Mucosa of gallbladder (tissue), 1 donor: ENCODE measurements at regions not wholly inside any gene's neighbourhood (a gene's known extent, or its start where the extent isn't known, plus 50 kb on each side); places are given as distances from the start of the nearest gene placed in this dataset.

Experiments used
- DNase-seq: peaks from one replicate; pipeline ENCODE4 v3.0.0-alpha.2; 2020; ENCODE audit warnings: low spot score
- donor health status: DM: no; HTN: no; CAD: no.

DNA sequence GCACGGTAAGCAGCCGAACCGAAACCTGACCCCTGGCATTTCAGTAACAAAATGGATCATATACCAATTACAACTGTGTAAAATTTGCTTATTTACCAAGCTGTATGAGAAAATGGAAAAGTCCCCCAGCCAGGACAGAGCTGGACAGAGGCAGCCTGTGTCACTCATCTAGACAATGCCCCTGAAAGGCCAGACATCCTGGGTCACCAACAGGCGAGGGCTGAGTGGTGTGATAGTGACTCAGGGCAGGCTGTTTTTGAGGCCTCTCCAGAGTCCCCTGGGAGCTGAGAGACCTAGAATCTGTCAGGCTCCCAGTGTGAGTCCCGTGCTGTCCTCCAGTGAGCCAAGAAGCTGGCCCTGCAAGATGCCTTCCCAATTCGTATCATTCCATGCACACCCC, 680.4 kb downstream of the TBC1D22A start:
- DNase-seq = no peak

DNA sequence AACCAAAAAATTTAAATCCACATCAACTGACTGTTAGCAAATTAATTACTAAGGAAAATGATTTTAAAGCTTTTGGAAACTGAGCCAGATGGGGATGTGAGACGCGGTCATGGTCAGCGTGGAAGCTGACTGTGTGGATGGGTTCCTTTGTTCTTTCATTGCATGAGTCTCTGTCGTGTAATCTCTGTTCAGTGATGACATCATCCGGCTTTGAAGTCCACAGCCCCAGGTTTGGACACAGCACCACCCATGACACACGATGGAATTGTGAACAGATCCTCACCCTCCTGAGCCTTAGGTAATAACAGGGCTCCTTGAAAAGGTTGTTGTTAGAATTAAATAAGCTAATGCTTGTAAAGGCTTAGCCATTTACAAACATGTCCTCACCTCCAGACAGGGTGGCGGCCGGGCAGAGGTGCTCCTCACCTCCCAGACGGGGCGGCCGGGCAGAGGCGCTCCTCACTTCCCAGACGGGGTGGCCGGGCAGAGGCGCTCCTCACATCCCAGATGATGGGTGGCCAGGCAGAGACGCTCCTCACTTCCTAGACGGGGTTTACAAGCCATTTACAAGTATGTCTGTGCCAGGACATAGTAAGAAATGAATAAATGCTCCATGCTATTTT, 677.3 kb downstream of the TBC1D22A start:
- no peak for DNase-seq

DNA sequence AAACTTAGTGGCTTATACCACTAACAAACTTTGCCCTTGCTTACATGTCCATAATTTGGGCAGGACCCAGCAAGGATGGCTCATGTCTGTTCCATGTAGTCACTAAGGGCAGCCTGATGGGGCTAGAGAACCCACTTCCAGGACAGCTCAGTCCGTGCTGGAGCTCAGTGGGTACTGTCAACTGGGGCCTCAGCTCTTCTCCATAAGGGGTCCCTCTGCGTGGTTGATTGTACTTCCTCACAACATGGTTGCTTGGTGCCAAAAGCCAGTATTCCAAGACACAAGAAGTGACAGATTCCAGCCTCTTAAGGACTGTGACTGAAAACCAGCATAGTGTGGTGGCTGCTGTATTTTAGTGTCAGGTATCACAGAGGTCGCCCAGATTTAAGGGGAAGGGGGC, 675.2 kb downstream of the TBC1D22A start:
- no peak for DNase-seq

DNA sequence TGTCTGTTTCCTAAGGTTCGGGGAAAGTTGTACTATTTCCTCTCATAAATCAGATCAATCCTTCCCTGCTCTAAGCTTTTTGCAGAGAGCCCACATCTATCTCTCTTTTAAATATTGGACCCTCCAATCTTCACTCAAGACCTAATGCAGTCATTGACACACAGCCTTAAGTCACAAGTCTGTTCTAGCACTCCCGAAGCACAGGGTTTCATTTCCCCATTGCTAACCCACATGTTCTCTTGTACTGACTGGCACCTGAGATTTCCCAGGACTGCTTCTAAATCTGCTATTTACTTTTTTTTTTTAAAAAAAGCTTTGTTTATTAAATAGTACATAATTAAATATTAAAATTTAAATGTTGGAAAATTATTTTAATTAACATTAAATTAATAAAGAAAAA, 674.7 kb downstream of the TBC1D22A start:
- DNase-seq = no peak

DNA sequence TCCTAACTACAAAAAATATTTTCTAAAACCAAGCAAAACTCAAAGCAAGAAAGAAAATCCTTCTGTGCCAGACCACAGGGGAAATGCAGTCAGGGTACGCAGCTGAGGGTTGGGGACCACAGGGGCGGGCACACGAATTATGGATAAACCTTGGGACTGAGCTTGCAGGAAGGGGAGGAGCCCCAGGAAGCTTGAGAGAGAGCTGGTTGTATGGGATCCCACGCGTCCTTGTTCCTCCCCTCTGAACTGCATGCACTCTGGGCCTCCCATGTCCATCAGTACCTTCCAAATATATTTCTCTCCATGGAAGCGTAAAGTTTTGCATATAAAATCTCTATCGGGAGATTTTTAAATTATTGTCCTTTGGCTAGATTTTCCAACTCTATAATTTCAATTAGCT, 673.4 kb downstream of the TBC1D22A start:
- DNase-seq = no peak

DNA sequence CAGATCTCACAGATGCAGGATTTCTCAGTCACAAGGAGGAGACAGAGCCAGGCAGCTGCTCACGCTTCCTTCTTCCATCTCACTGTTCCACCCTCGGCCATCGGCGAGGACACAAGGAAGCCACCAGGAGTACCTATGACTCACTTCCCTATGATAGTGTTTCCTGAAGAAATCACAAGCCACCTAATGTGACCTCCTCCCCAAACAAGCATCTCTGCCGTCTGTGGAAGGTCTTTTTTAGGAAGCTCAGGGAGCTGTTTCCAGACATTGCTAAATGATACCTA, 672.7 kb downstream of the TBC1D22A start:
- no peak for DNase-seq

DNA sequence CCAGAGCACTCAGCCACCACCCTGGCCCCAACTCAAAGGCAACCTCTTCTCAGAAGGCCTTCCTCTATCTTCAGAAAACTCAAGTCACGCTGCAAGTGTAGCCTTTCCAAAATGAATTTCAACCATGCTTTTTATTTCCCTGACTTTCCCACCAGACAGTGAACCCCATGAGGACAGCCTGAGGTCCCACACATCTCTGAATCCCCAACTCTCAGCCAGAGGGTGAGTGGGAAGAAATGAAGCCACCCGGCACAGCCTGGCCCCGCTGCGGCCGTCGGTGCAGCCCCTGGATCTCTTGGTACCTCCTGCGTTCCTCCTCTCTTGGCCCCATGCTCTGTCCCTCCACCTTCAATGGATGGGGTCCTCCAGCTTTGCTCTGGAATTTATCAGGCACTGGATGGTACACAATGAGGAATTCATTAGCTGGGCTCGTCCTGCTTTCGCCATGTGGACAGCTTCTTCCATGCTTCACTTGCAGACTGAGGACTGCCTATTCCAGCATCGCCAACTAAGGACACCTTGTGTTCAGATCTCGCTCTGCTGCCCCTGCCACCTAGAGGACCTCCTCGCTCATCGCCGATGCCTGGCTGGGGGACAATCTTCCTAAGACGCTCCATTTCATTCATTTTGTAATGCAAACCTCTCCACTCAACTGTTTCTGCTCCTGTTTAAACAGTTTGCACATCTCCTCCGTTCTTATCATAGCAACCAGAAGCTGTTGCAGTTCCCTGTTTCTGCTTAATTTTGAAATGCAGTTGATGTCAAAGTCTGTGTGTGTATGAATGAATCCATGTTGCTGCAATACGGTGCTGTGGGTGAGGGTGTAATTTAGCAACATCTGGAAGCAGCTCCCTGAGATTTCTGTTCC, 672.1 kb downstream of the TBC1D22A start:
- DNase-seq = no peak

DNA sequence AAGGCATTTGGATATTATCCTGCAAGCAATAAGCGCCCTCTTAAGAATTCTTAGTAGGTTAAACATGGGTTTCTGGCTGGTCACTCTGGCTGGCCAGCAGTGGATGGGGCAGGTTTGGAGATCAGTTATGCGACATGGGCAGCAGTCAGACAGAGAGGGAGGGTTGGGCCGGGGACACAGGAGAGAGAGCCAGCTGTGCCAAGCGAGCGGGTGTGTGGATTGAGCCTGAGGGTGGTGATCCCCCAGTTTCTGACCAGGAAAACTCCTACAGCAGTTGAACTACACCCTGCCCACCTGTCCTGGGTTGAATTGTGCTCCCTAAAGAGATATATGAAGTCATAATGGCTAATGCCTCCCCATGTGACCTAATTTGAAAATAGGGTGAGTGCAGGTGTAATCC, 671.2 kb downstream of the TBC1D22A start:
- no peak for DNase-seq

DNA sequence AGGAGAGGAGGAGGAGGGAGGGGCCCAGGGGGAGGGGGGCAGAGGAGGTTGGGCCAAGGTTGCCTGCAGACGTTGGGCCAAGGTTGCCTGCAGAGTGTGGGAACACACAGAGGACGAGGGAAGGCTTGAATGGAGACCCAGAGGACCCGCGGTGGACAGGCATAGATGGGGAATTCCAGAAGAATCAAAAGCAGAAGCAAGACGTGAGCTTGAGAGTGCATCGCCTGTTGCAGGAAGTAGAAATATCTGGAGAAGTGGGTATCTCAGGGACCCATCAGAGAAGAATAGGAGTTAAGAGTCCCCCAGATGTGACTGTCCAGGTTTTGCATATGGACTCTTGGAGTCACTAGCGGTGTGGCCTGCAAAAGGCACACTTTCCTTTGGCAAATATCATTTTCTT, 670.2 kb downstream of the TBC1D22A start:
- no peak for DNase-seq

DNA sequence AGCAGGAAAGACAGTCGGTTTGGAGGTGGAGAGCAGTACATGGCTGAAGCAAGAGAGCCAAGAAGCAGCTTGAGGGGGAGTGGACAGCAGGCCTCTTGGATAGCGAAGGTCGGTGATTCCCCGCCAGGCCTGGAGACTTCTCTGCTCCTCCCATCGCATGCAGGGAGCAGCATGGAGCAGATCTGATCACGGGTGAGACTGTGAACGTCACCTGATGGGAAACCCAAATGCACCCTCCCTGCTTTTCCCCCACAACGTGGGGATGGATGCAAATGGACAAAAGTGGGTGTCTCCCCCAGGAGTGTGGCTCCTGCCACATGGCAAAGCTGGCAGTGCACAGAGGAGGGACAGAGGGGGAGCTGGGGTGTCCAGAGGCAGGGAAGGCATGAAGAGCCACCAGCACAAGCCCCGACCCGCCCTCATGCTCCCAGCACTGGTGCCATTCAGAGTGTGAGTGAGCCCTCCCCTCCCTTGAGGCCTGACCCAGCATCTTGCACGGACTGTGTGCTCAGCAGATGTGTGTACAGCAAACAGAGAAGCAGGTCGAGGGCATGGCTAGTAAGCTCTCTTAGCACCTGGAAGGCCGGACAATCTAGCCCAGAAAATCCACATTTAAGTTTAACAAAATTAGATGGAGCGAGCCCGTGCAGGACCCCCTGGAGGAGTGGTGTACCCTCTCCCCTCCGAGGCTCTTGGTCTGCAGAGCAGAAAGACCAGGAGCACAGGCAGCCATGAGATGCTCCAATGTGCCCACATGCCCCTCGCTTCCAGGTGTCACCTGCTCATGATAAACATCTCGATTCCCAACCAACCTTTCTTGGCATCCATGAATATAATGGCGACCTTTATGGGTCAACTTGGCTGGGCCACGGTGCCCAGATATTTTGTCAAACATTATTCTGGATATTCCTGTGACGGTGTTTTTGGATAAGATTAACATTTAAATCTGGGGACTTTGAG, 661.7 kb downstream of the TBC1D22A start:
- no peak for DNase-seq

DNA sequence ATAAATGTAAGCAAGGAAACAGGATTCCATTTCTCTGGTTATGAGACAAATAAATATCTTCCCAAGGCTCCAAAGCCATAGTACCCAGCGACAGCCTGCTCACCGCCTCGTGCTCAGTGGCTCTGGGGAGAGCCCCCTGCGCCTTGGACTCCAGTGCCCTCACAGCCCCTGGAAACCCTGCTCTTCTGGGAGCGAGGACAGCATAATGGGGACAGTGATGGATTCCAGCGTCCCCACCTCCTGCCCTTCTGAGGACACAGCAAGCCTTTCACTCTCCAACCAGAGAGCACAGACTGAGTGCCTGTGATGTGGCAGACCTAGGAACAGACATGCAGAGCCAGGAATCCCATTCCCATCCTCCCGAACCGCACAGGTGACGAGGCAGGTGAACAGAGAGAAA, 660.8 kb downstream of the TBC1D22A start:
- DNase-seq = no peak

DNA sequence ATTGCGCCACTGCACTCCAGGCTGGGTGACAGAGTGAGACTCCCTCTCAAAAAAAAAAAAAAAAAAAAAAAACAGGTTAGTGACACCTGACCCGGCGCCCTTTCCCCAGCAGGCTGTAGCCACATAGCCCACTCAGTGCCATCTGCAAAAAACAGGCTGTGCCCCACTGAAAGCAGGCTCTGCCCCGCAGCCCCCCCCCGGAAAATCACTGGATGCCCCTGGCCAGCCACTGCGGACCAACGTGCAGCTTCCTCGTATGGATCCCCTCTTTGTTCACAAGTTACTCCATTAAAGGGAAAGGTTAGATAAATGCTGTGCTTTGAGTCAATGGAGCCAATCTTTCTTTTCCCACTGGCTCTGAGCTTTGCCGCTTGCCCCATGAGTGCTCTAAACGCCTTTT, 660.3 kb downstream of the TBC1D22A start:
- DNase-seq = no peak

DNA sequence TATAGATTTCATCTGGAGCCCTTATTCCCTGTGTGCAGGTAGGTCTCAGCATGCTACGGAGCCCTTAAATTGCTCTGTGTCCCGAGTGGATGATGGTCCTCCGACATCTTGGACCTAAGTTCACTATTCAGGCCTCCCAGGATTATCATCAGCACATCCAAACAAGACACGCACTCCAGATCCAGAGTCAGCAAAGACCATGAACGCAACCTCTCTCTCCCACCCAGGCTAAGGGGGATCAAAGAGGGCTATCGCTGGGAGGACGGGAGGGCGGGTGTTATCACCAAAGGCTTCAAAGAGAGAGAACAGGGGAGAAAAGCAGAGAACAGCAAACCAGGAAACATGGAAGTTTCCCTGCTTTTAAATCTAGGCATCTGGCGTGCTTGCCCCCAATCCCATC, 659.4 kb downstream of the TBC1D22A start:
- no peak for DNase-seq

DNA sequence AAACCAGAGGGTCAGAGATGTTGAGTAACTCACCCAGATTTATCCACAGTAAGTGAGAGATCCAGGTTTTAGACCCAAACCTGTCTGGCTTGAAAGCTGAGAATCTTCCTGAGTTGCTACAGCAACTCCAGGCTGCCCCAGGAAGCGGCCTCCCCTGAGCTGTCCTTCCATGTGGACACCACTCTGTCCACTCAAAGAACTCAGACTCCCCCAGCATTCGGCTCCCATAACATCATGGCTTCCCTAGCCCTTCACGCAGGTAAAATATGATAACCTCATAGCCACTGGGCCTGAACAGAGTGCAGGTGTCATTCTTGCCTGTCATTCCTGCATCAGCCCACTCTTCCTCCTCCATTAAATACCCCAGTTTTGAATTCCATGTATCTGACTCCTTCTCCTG, 657.8 kb downstream of the TBC1D22A start:
- DNase-seq = no peak

DNA sequence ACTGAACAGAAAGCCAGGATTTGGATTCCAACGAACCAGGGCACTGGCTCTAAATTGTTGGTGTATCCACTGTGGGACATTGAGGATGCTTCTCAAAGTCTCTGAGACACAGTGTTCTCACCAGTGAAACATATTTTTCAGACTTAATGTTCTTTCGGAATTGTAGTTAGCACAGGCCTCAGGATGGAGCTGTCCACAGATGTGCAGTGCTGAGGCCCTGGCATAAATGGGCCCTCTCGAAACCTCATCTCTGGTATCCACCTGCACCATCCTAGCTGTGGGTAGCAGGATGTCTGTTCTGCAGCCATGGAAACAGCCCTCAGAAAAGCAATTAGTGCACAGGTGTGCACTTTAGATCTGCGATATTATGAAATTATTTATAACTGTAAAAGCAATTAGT, 656.8 kb downstream of the TBC1D22A start:
- DNase-seq = no peak

DNA sequence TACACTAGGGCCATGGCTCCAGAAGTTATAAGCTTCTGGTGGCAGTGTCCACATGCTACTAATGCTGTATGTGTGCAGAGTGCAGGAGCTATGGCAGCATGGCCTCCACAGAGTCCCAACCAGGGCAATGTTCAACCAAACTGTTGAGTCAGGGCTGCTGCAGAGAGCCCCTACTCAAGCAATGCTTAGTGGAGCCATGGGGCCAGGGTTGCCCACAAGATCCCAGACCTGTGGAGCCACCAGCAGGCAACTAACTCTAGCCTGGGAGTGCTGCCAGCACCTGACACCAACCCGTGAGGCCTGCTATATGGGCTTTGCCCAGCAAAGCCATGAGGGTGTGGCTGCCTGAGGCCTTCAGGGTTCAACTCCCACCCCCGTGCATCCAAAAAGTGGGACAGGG, 655.2 kb downstream of the TBC1D22A start:
- no peak for DNase-seq

DNA sequence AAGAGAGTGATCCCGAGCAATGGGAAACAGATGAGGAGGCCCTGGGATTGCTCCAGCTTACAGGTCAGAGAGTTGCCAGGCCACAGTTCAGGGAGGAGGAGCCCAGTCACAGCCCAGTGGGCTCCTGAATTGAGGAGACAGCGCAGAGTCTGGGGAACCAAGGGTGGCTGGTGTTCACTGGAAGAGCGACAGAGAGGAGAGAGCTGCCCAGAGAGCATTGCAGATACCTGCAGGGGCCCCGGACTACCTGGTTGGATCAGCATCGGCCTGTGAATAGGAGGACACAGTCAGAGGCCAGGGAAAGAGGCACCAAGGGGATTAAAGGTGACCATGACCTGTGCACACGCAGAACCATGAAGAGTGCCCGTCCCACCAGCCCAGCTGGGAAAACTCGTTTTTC, 648.6 kb downstream of the TBC1D22A start:
- DNase-seq = no peak

DNA sequence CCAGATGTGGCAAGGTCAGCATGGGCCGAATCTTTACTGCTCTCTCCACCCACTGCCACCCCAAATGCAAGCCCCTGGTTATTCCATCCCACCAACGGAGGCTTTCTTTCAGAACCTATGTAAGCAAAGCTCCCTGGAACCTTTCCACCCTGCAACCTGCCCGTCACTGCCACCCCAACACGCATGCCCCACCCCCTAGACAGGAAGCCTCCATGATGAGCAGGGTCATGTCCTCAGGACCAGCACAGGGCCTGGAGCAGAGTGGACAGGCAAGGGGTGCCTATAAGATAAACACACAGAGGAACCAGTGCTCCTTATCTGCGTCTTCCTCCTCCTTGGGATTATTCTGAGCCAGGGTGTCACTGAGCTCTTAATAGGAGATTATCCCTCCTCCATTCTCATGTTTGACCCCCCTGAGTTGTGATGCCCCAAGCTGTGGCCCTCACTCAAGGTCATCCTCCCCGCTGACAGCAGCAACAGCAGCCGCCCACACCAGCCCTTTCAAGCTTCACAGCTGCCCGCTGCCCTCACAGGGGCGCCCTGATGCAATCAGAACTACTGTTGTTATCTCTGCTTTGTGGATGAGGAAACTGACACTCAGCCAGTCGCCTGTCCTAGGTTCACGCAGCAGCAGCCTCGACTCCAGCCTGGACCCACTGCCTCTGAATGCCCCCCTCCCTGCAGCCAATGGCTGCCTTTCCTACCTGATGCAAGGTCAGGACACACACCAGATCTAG, 647.3 kb downstream of the TBC1D22A start:
- DNase-seq = no peak

DNA sequence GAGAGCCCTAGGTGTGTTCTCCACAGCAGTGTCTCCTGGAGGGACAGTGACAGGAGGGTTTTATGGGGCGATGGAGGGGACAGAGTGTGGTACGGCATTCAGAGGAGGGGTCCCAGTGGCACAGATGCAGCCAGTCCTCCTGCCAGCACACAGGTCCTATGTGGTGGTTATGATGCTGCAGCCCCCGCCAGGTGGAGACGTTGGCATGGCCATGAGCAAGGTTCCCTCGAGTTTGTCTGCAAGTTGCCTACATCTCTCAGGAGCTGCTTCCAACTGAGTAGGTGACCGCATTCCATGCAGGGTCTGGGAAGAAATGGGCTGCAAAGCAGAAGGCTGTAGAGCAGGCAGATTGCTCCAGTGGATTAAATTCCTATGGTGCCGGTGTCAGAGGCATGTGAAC, 646.0 kb downstream of the TBC1D22A start:
- DNase-seq = no peak

DNA sequence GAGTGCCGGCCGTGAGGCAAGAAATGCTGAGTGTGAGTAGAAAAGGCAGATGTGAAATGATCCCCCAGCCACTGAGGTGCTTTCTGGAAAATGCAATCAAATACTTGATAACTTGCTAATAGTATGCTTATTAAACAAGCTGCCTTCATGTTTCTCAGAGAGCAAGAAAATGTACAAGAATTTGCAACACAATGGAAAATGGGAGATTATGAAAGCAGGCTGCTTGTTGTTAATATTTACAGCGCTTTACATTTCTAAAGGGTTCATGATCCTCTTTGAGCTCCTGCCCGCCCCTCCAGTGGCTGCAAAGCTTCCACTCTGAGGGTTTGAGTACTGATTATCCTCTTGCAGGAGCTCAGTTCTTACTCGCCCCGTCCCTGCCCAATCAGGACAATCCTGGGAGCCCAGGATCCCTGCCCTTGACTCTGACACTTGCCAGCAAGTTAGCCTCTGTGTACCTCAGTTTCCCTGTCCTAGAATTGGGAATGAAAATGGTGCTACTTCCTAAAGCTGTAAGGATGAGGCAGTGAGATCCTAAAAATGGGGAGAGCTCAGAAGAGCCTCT, 645.1 kb downstream of the TBC1D22A start:
- no peak for DNase-seq

DNA sequence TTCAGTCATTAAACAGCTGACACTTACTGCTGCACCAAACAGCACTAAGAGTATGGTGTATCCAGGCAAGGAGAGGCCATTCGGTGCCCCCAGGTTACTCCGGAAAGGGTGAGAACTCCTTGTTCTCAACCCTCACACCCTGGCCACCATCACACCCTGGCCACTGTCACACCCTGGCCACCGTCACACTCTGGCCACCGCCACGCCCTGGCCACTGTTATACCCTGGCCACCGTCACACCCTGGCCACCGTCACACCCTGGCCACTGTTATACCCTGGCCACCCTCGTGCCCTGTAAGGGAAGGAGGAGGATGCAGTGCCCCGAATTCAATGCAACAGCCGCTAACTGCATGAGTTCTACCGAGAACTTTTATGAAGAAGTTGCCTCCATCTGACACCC, 644.4 kb downstream of the TBC1D22A start:
- DNase-seq = no peak
